ENCODE measurements at regions not wholly inside any gene's neighbourhood (a gene's known extent, or its start where the extent isn't known, plus 50 kb on each side); places are given as distances from the start of the nearest gene placed in this dataset.

DNA sequence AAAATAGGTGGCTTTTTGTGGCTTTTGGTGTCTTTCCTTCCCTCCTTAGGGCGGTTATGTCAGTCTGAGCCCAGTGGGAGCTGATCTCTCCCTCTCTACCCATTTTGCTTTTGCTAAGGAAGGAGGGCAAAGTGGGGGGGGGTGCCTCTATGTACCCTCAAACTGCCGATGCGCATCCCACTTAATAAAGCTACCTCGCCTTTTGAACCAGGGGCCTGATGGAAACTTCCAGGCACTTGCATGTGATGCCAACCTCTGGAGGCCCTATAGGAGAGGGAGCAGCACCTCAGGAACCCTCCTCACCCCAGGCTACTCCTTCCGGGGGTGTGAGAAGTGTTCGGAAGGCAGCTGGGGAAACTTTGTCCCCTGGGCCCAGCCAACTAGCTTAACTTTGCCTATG lies 97.0 kb upstream of the HSD17B12 start:
- no peak overlapping the region for H3K4me2 ChIP-seq
- peaks cover 13 to 21% (median 20%) of the 10 kb centered on the region in 11 experiments for H3K9me3 ChIP-seq (replicated peaks in 1 of 11)
- H3K27ac ChIP-seq: no peak overlapping the region
- H3K4me1 ChIP-seq: peaks cover 0 to 6% (median 2%) of the 10 kb centered on the region in 10 experiments; a peak in 6 of 20 replicates
- H4K20me1 ChIP-seq: peaks cover 0 to 5% (median 0%) of the 10 kb centered on the region in 11 experiments; a peak in 3 of 22 replicates
- no peak overlapping the region for H3K9ac ChIP-seq
- no peak for TF ChIP-seq Cebpa-rat (IDR thresholded peaks at IDR 0.05)
- no peak overlapping the region for H3K4me3 ChIP-seq
- peaks cover 58 to 64% (median 60%) of the 10 kb centered on the region in 11 experiments for H3K27me3 ChIP-seq
- no peaks in the 10 kb centered on the region for H3K36me3 ChIP-seq

DNA sequence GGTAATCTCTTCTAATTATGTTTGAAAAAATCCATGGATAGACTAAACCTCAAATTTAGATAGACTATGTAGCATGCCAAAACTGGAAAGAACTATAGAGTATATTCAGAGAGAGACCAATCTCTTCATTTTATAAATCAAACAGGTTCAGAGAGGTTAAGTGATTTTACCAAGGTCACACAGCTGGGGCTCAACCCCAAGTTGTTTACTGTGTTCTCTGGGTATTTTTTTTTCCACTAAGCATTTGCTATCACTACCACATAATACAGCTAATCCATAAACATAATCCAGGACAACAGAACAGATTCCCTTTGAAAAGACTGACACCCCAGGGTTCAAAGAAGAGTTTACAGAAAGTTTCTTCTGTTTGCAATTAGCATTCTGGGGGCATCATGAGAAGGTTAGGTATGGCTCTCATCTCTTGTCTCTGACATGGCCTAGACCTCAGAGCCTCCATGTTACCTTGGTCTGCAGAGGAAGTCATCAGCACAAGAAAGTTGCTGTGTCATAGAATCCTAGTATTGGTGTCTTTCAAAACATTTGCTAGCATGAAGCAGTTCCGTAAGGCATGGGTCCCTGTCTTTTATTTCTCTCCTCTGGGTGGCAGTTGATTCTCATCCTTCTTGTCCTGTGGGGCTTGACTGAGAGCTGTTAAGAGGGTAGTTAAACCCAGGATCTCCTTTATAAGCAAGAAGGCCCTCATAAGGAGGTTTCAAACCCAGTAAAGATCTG lies 94.5 kb upstream of the HSD17B12 start:
- Histone ChIP-seq H3K27ac (no peak overlapping the region), H3K9ac (no peak overlapping the region), H3K36me3 (no peaks in the 10 kb centered on the region), H3K9me3 (replicated peaks in 1 of 11) (peaks cover 5 to 15% (median 13%) of the 10 kb centered on the region in 11 experiments), H4K20me1 (peaks cover 0 to 5% (median 0%) of the 10 kb centered on the region in 11 experiments; a peak in 3 of 22 replicates), H3K4me3 (no peak overlapping the region), H3K27me3 (peaks cover 33 to 39% (median 35%) of the 10 kb centered on the region in 11 experiments), H3K4me2 (no peak overlapping the region), H3K4me1 (no peaks in the 10 kb centered on the region)
- TF ChIP-seq Cebpa-rat (IDR thresholded peaks at IDR 0.05): no peak

- no peak overlapping the region for H3K27ac ChIP-seq
- H4K20me1 ChIP-seq: no peaks in the 10 kb centered on the region
- H3K36me3 ChIP-seq: no peaks in the 10 kb centered on the region
- no peak overlapping the region for H3K4me3 ChIP-seq
- H3K27me3 ChIP-seq: peaks cover 0 to 2% (median 0%) of the 10 kb centered on the region in 11 experiments; a peak in 4 of 22 replicates
- no peak overlapping the region for H3K9ac ChIP-seq
- TF ChIP-seq Cebpa-rat (IDR thresholded peaks at IDR 0.05): no peak
- no peaks in the 10 kb centered on the region for H3K4me1 ChIP-seq
- no peaks in the 10 kb centered on the region for H3K9me3 ChIP-seq (replicated peaks in 1 of 11)
- no peak overlapping the region for H3K4me2 ChIP-seq
These were observed 90.8 kb upstream of the HSD17B12 start for GRCh38 chr11:43589601-43590250.

GRCh38 chr11:43601511-43601910 lies 79.0 kb upstream of the HSD17B12 start:
- TF ChIP-seq Cebpa-rat (IDR thresholded peaks at IDR 0.05): no peak
- Histone ChIP-seq H3K4me1 (peaks cover 0 to 14% (median 0%) of the 10 kb centered on the region in 10 experiments; a peak in 3 of 20 replicates), H3K27ac (no peak overlapping the region), H3K9ac (no peak overlapping the region), H3K27me3 (no peaks in the 10 kb centered on the region), H3K9me3 (replicated peaks in 1 of 11) (no peaks in the 10 kb centered on the region), H4K20me1 (no peaks in the 10 kb centered on the region), H3K36me3 (no peaks in the 10 kb centered on the region), H3K4me3 (no peak overlapping the region), H3K4me2 (peak overlapping the region in 2 of 11 experiments; percentile 11 to 44; a peak in 4 of 22 replicates)

DNA sequence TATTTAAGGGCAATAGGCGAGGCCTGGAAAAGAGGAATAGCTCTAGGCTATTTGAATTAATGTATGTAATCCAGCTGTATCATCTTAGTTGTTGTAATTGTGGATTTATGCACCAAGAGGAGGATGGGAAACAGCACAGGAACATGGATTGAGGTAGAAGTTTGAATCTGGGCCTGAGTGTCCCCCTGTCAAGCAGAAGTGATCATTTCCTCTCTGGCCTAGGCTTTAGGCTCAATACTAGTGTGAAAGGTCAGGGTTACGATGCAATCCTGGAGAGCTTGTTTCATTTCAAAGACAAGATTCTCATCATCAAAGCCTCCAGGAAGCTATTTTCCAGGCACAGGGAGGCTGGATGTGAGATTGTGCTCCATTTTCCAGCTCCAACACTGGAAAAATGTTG lies 77.9 kb upstream of the HSD17B12 start:
- no peaks in the 10 kb centered on the region for H4K20me1 ChIP-seq
- no peak for TF ChIP-seq Cebpa-rat (IDR thresholded peaks at IDR 0.05)
- H3K9me3 ChIP-seq (replicated peaks in 1 of 11): no peaks in the 10 kb centered on the region
- no peaks in the 10 kb centered on the region for H3K36me3 ChIP-seq
- H3K4me3 ChIP-seq: no peak overlapping the region
- no peak overlapping the region for H3K4me2 ChIP-seq
- peaks cover 0 to 14% (median 0%) of the 10 kb centered on the region in 10 experiments; a peak in 3 of 20 replicates for H3K4me1 ChIP-seq
- no peaks in the 10 kb centered on the region for H3K27me3 ChIP-seq
- no peak overlapping the region for H3K9ac ChIP-seq
- no peak overlapping the region for H3K27ac ChIP-seq

DNA sequence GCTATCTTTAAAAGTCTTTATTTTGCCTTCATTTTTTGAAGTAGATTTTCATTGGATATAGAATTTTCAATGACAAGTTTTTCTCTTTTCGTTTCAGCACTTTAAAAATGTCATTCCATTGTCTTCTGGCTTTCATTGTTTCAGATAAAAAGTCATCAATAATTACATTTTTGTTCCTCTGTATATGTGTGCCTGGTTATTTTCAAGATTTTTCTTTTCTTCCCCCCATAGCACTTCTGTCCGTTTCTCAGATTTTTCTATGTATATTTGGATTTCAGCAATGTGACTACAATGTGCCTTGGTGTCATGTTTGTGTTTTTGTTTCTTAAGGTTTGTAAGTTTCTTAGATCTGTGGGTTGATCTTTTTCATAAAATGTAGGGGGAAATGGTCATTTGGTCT lies 66.3 kb upstream of the HSD17B12 start:
- TF ChIP-seq Cebpa-rat (IDR thresholded peaks at IDR 0.05): no peak
- Histone ChIP-seq H3K9ac (no peak overlapping the region), H3K4me2 (no peak overlapping the region), H3K4me3 (no peak overlapping the region), H3K27me3 (no peaks in the 10 kb centered on the region), H3K9me3 (replicated peaks in 1 of 11) (peaks cover 8 to 25% (median 22%) of the 10 kb centered on the region in 11 experiments; a peak in 20 of 22 replicates), H3K36me3 (no peaks in the 10 kb centered on the region), H4K20me1 (no peaks in the 10 kb centered on the region), H3K27ac (no peak overlapping the region), H3K4me1 (no peaks in the 10 kb centered on the region)

DNA sequence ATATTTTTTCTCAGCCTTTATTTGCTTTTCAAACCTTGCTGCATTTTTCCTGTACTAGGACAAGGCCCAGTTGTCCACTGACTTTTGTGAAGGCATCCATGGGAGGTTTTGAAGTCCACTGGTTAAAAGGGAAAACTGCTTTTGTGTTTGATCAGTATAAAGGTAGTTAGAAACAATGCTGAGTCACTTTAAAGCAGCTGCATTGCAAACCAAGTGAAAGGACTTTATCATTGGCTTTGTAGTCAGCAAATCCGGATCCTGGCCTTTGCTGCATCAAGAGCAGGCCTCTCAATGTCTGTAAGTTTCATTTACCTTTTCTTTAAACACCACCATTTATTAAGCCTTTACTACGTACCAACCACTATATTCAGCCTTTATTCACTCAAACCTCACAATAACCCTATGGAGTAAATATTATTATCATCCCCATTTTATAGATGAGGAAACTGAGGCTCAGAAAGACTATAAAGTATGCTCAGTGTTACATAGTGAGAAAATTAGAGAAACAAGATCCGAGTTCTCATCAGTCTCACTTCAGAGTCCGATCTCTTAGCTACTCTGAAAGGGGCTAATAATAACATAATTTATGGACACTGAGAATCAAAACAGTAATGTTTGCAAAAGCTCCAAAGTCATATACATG lies 60.6 kb upstream of the HSD17B12 start:
- H3K9me3 ChIP-seq (replicated peaks in 1 of 11): peaks cover 3 to 8% (median 5%) of the 10 kb centered on the region in 11 experiments; a peak in 12 of 22 replicates
- H3K4me1 ChIP-seq: no peaks in the 10 kb centered on the region
- no peak for TF ChIP-seq Cebpa-rat (IDR thresholded peaks at IDR 0.05)
- H3K9ac ChIP-seq: no peak overlapping the region
- no peaks in the 10 kb centered on the region for H3K36me3 ChIP-seq
- H3K27ac ChIP-seq: no peak overlapping the region
- H3K27me3 ChIP-seq: no peaks in the 10 kb centered on the region
- H4K20me1 ChIP-seq: no peaks in the 10 kb centered on the region
- H3K4me3 ChIP-seq: no peak overlapping the region
- H3K4me2 ChIP-seq: no peak overlapping the region

GRCh38 chr11:43626798-43627197 lies 53.7 kb upstream of the HSD17B12 start:
- Histone ChIP-seq H3K27ac (no peak overlapping the region), H3K27me3 (no peaks in the 10 kb centered on the region), H3K9ac (no peak overlapping the region), H4K20me1 (no peaks in the 10 kb centered on the region), H3K4me2 (no peak overlapping the region), H3K36me3 (no peaks in the 10 kb centered on the region), H3K9me3 (replicated peaks in 1 of 11) (no peaks in the 10 kb centered on the region), H3K4me1 (no peaks in the 10 kb centered on the region), H3K4me3 (no peak overlapping the region)
- no peak for TF ChIP-seq Cebpa-rat (IDR thresholded peaks at IDR 0.05)
